Germinal center (tissue), 1 donor: ENCODE measurements at regions not wholly inside any gene's neighbourhood (a gene's known extent, or its start where the extent isn't known, plus 50 kb on each side); places are given as distances from the start of the nearest gene placed in this dataset.
"Not testable (repeated sequence)": the region's sequence is repeated elsewhere in the genome, so short reads cannot be mapped to it uniquely, and the experiment has no call there.

Experiments used
- DNase-seq: peaks from one replicate; pipeline ENCODE4 v3.0.0; 2012; ENCODE audit warnings: mixed read lengths, low spot score

DNA sequence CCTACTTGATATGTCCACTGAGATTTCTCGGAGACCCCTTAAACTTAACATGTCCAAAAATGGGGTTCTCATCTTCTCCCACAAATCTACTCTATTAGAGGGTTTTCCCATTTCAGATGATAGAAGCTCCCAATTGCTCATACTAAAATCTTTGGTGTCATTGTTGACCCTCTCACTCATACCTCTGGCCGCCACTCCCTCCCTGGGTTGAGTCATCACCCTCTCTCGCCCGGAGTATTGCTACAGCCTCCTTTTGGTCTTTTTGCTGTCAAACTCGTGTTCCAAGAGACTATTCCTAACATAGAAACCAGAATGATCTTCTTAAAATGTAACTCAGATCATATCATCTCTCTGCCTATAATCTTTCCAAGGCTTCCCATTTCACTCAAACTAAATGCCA lies 91.0 kb upstream of the GNAQ start:
- no peak for DNase-seq

DNA sequence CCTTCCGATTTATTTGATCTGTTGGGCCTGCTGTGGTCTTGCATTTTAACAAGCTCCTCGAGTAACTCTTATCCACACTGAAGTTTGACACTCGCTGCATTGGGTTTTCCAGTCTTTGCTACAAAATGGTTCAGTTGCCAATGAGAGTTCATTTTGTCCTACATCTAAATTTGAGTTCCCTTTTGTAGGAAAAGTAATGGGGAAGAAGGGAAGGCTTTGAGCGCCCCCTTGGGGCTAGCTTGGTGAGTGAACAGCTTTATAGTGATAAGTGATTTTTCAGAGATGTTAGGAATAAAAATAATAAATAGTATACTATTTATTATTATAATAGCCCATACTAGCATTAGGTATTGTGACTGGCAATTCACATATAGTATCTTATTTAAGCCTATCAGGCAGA lies 89.9 kb upstream of the GNAQ start:
- no peak for DNase-seq

DNA sequence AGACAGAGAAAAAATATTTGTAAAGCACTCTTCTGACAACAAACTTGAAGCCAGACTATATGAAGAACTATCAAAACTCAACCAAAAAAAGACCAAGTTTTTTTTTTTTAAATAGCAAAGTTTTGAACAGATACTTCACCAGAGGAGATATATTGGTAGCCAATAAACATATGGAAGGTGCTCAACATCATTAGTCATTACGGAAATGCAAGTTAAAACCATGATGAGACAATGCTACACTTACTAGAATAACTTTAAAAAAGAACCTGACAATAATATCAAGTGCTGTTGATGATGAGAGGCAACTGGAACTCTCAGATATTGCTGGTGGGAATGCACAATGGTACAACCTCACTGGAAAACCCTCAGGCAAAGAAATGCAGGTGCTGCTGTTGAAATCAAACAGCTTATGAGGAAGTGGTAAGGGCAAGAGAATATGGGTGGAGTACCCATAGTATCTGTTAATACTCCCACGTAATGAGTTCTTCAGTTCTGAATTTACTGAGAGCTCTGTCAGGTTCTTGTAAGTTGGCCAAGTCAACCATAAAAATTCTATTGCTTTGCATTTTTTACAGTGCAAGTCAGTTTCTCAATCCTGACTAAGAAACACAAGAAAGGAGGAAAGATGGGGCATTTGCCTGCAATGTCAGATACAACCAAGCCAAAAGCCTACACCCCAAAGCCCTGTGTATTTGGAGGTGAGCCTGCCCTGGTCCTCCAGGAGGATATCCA lies 87.3 kb upstream of the GNAQ start:
- DNase-seq: no peak

DNA sequence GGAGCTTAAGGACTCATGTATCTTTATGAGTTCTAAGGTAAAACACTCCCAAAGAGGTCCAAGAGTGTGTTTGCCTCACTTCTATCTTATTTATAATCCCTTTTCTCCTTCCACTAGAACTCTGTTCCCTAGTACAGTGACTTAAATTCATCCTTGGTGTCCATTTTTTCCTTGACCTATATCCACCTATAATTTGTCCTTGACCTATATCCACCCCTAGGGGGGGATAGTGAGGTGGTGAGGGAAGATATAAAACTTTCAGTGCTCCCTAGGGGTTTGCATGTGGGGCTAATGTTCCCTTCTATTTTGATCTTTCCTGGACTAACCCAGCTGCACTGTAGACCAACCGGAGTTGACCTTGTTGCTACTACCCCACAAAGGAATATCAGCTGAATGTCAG lies 83.5 kb upstream of the GNAQ start:
- peak; percentile 15 for DNase-seq

DNA sequence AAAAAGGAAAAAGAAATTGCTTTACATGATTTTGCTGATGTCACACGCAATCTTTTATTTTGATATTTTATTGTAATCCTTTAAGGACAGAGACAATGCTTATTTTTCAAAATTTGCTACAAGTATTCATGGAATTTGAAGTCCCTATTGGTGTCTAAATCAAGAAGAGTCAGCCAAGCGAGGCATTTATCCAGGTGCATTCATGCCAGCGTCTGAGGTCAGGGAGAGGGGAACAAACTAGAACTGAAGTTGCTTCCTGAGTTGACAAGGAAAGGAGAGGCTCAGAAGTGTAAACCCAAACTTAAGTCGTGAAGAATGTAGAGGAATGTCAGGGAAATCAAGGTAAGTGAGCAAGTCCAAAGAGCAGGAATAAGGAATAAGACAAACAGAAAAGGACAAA lies 83.0 kb upstream of the GNAQ start:
- DNase-seq: no peak

DNA sequence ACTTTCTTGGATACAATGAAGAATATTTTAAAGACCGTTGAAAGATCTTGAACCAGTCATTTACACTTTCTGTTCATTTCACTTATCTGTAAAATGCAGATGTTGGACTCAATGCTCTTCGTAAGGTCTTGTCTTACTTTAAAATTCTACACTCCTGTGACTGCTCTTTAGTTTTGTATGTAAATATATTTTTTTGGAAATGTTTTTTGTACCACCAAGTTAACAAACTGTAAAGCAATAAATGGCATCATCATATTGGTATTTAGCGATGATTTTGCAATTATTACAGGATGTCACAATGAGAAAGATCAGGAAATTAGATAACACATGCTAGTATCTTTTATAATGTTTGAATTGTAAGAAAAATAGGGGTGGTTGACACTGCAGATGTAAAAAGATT lies 80.8 kb upstream of the GNAQ start:
- no peak for DNase-seq

DNA sequence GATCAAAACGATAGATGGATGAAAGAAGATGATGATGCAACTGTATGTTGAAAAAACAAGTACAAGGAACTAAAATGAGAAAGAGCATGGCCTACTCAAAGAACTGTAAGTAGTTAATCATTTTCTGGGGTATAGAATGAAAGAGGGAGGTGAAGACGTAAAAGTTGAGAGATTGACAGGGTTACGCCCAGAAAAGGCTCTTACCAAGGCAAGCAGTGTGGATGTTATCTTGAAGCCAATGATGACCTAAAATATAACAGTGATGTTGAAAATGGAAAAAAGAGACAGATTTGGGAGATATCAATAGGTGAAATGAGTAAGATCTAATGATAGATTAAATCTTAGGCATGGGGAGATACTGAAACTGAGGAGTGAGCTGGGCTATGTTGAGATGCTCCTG lies 80.4 kb upstream of the GNAQ start:
- no peak for DNase-seq

DNA sequence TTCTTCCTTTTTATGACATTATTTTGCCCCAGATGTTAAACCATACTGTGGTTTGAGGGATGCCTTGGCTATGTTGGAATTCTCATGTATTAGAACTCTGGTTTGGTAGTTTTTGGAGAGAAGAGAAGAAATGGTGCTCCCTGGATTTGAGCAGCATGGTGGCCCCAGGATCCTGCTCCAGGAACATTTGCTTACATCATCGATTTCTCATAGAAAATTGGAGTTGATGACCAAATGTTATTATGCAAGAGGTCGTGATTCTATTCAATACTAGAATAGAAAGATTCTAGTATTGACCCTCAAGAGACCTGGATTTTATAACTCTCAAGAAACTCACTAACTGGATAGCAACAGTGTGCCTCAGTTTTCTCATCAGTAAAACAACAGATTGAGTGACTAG lies 77.5 kb upstream of the GNAQ start:
- no peak for DNase-seq

DNA sequence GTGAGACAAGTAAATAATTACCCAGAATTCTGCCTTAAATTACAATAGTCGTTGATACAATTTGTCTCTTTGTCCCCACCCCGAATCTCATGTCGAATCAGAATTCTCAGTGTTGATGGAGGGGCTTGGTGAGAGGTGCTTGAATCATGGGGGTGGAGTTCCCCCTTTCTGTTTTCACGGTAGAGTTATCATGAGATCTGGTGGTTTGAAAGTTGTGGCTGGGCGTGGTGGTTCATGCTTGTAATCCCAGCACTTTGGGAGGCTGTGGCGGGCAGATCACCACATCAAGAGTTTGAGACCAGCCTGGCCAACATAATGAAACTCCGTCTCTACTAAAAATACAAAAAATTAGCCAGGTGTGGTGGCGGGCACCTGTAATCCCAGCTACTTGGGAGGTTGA lies 75.0 kb upstream of the GNAQ start:
- DNase-seq: not testable (repeated sequence)

DNA sequence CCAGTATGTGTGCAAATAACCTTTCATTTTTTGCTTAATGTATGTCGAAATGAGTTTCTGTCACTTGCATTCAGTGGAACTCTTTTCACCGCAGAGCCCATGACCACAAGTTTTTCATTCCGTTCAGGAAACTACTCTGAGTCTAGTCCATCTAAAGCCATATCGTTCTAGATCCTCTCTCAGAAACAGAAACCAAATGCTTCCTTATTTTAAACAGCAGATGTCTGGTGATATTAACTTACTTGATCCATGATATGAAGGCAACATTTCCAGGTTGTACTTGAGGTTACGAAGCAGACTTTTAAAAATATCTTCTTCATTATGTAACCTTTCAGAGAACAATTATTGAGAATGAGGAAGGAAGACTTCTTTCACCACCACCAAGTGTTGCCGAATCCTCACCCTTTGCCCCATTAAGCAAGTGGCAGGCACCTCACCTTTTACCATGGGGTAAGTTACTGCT lies 72.4 kb upstream of the GNAQ start:
- DNase-seq: no peak

DNA sequence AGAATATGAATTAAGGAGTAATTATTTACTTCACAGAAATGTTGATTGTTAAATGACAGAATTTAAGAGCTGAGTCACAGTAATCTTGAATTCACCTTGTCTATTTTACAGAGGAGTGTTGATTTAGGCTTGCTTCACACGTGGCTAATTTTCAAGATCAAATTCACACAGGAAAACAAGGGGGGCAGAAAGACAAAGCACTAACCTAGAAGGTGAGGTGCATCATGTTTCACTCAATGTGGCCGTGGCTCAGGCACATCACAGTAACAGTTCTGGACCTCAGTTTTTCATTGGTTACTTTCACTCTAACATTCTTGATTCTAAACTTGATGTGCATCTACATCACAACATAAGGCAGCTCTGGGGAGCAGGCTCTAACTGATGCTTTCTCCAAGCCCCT lies 69.6 kb upstream of the GNAQ start:
- DNase-seq: no peak

DNA sequence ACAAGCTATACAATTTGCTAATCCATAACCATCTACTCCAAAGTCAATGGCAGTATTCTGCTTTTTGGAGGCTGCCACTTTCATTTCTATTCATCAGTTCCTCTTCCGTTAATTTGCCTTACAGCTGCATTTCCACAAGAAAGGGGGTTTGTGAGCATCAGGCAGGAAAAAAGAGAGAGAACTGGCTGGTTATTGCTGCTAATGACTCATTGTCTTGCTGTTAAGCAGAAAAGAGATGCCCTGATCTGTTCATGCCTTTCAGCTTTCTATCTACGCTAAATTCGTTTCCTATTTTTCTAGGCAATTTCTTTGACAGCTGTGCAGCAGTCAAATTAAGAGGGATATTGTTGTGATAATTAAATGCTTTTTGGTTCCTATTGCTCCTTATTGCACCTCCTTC lies 65.9 kb upstream of the GNAQ start:
- DNase-seq: no peak

DNA sequence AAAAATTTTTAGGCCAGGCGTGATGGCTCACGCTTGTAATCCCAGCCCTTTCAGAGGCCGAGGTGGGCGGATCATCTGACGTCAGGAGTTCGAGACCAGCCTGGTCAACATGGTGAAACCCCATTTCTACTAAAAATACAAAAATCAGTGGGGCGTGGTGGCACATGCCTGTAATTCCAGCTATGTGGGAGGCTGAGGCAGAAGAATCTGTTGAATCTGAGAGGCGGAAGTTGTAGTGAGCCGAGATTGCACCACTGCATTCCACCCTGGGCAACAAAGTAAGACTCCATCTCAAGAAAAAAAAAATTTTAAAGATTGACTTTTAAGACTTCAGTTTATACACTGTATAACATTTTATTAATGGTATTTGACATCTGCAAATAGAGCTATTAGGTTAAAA lies 60.1 kb upstream of the GNAQ start:
- no peak for DNase-seq

DNA sequence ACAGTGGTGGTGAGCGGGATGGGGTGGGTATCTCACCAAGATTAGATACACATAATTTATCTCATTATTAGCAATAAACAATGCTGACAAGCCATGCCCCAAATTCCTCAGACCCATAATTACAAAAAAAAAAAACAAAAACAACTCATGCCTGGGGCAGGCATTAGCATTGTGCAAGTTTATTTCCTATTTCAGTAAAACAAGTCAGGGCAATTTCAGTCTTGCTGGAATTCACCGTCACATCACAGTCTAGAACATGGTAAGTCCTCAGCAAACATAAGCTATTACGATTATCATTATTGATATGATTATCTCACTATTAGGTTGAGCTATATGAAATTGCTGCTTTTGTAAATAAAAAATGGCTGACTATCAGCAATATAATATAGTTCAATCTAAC lies 57.5 kb upstream of the GNAQ start:
- no peak for DNase-seq

DNA sequence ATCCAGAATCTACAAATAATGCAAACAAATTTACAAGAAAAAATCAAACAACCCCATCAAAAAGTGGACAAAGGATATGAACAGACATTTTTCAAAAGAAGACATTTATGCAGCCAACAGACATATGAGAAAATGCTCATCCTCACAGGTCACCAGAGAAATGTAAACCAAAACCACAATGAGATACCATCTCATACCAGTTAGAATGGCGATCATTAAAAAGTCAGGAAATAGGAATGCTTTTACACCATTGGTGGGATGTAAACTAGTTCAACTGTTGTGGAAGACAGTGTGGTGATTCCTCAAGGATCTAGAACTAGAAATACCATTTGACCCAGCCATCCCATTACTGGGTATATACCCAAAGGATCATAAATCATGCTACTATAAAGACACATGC lies 56.6 kb upstream of the GNAQ start:
- DNase-seq: not testable (repeated sequence)
